ENCODE measurements at regions not wholly inside any gene's neighbourhood (a gene's known extent, or its start where the extent isn't known, plus 50 kb on each side); places are given as distances from the start of the nearest gene placed in this dataset.

DNA sequence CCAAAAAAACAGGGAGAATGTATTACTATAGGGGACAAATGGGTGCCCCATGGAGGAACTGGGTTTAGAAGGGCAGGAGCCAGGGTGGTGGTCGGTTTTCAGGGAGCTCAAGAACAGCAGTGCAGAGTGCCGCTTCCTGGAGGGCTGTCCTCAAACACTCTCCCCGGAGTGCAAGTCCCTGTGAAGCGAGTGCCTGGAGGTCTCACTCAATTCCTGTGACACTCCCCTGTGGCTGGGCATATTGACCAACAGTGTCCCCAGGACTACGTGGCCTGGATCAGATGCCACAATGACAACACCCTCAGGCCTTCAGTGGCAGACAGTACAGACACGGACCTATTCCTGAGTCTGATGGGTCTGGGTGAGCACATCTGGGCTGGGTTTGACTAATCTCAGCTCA, 412.1 kb upstream of the IRX2 start:
- Histone ChIP-seq H2AFZ (no peak overlapping the region), H3K9me2 (ENCODE audit: insufficient read depth) (no peaks in the 10 kb centered on the region), H3K27me3 (ENCODE audit: insufficient read depth) (no peaks in the 10 kb centered on the region), H3F3A (replicated peaks; ENCODE audit: low read depth) (no peaks in the 10 kb centered on the region), H3K79me2 (replicated peaks; ENCODE audit: insufficient read depth) (no peaks in the 10 kb centered on the region), H3K27ac (ENCODE audit: low read depth) (no peak overlapping the region), H3K4me2 (no peak overlapping the region), H3K36me3 (ENCODE audit: insufficient read depth) (no peaks in the 10 kb centered on the region; the same call in 1 of the 2 replicates), H4K20me1 (replicated peaks; ENCODE audit: insufficient read depth) (no peaks in the 10 kb centered on the region), H3K4me1 (ENCODE audit: insufficient read depth) (no peaks in the 10 kb centered on the region), H3K4me3 (no peak overlapping the region)
- H3K4me3 Mint-ChIP-seq: no peak overlapping the region
- DNase-seq (ENCODE audit: low spot score) (no peak), ATAC-seq (no peak)
- TF ChIP-seq EZH2phosphoT487 (IDR thresholded peaks at IDR 0.05; ENCODE audit: unreplicated experiment) (no peak), CTCF (conservative IDR thresholded peaks at IDR 0.05; ENCODE audit: low read depth in 2 of 2) (no peak), EZH2 (IDR thresholded peaks at IDR 0.05; ENCODE audit: low read depth, unreplicated experiment) (no peak), ZNF331 (CRISPR knock-in tag; IDR thresholded peaks at IDR 0.05; ENCODE audit: low read depth) (no peak), CREB1 (CRISPR knock-in tag; IDR thresholded peaks at IDR 0.05; ENCODE audit: low read depth) (no peak), NANOG (IDR thresholded peaks at IDR 0.05; ENCODE audit: borderline replicate concordance) (no peak), JUNB (IDR thresholded peaks at IDR 0.05; ENCODE audit: unreplicated experiment) (no peak), ETS1 (IDR thresholded peaks at IDR 0.05) (no peak), ZNF114 (CRISPR knock-in tag; IDR thresholded peaks at IDR 0.05) (no peak), ZNF462 (CRISPR knock-in tag; IDR thresholded peaks at IDR 0.05) (no peak)
- peaks cover 31% of the 10 kb centered on the region for H3K9me3 Mint-ChIP-seq
- H3K27me3 Mint-ChIP-seq (ENCODE audit: insufficient read depth, low read depth, poor library complexity): peaks cover 10% of the 10 kb centered on the region
- H3K4me1 Mint-ChIP-seq: no peaks in the 10 kb centered on the region
- no peak overlapping the region for H3K27ac Mint-ChIP-seq
- H3K36me3 Mint-ChIP-seq (ENCODE audit: low read depth): peaks cover 23% of the 10 kb centered on the region
